ENCODE measurements at regions not wholly inside any gene's neighbourhood (a gene's known extent, or its start where the extent isn't known, plus 50 kb on each side); places are given as distances from the start of the nearest gene placed in this dataset.

GRCh38 chr13:50167224-50167947 is 152.1 kb downstream of the KCNRG start:
- FAIRE-seq (no peak), DNase-seq (ENCODE audit: low read depth) (no peak)
- Mint-ChIP-seq H3K36me3 (ENCODE audit: low read depth, unreplicated experiment) (no peaks in the 10 kb centered on the region), H3K27ac (ENCODE audit: unreplicated experiment) (peak overlapping the region; percentile 43), H3K27me3 (ENCODE audit: low read depth, unreplicated experiment) (no peaks in the 10 kb centered on the region), H3K9me3 (ENCODE audit: unreplicated experiment) (peaks cover 4% of the 10 kb centered on the region), H3K4me1 (ENCODE audit: low read depth, unreplicated experiment) (peaks cover 29% of the 10 kb centered on the region), H3K4me3 (ENCODE audit: unreplicated experiment) (no peak overlapping the region)
- Histone ChIP-seq H3K79me2 (ENCODE audit: insufficient read depth, low read length) (no peaks in the 10 kb centered on the region), H3K27ac (ENCODE audit: low read depth, low read length) (no peak overlapping the region), H3K36me3 (ENCODE audit: insufficient read depth, low read length) (no peaks in the 10 kb centered on the region), H3K9ac (ENCODE audit: low read length) (no peak overlapping the region), H3K9me3 (ENCODE audit: insufficient read depth, low read depth, low read length) (no peaks in the 10 kb centered on the region), H3K27me3 (ENCODE audit: insufficient read depth, low read length) (no peaks in the 10 kb centered on the region), H3K4me2 (ENCODE audit: low read length) (no peak overlapping the region), H3K4me3 (ENCODE audit: insufficient read depth, low read depth, low read length) (no peak overlapping the region), H2AFZ (ENCODE audit: low read depth, low read length) (no peak overlapping the region), H3K4me1 (ENCODE audit: insufficient read depth, low read length) (no peaks in the 10 kb centered on the region), H4K20me1 (ENCODE audit: insufficient read depth, low read length) (no peaks in the 10 kb centered on the region)
- no peak for TF ChIP-seq EZH2 (IDR thresholded peaks at IDR 0.05; ENCODE audit: insufficient read depth, low read length)
- TF ChIP-seq, protein P1, sequence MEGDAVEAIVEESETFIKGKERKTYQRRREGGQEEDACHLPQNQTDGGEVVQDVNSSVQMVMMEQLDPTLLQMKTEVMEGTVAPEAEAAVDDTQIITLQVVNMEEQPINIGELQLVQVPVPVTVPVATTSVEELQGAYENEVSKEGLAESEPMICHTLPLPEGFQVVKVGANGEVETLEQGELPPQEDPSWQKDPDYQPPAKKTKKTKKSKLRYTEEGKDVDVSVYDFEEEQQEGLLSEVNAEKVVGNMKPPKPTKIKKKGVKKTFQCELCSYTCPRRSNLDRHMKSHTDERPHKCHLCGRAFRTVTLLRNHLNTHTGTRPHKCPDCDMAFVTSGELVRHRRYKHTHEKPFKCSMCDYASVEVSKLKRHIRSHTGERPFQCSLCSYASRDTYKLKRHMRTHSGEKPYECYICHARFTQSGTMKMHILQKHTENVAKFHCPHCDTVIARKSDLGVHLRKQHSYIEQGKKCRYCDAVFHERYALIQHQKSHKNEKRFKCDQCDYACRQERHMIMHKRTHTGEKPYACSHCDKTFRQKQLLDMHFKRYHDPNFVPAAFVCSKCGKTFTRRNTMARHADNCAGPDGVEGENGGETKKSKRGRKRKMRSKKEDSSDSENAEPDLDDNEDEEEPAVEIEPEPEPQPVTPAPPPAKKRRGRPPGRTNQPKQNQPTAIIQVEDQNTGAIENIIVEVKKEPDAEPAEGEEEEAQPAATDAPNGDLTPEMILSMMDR (IDR thresholded peaks at IDR 0.05; ENCODE audit: insufficient read depth, low read depth, low read length), result no peak

DNA sequence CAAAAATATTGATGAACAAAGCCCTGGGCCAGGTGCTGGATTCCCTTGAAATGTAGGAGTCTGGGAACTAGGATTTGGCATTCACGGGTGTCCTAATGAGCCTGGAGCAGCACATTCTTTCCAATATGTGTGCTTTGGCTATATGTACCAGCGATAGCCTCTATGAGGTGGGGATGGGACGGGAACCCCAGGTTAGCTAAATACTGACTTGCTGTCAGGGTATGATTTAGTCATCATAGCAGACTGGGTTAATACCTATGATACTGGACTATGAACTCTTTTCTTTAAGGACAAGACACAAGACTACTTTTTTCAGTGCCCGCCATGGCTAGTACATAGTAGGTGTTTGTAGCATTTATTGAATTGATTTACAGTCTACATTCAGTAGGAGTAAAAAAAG is 152.7 kb downstream of the KCNRG start:
- no peaks in the 10 kb centered on the region for H3K36me3 Mint-ChIP-seq (ENCODE audit: low read depth, unreplicated experiment)
- Histone ChIP-seq H3K9me3 (ENCODE audit: insufficient read depth, low read depth, low read length) (no peaks in the 10 kb centered on the region), H3K27ac (ENCODE audit: low read depth, low read length) (no peak overlapping the region), H3K4me3 (ENCODE audit: insufficient read depth, low read depth, low read length) (no peak overlapping the region), H3K9ac (ENCODE audit: low read length) (no peak overlapping the region), H3K79me2 (ENCODE audit: insufficient read depth, low read length) (no peaks in the 10 kb centered on the region), H3K4me2 (ENCODE audit: low read length) (no peak overlapping the region), H3K27me3 (ENCODE audit: insufficient read depth, low read length) (no peaks in the 10 kb centered on the region), H3K36me3 (ENCODE audit: insufficient read depth, low read length) (no peaks in the 10 kb centered on the region), H4K20me1 (ENCODE audit: insufficient read depth, low read length) (no peaks in the 10 kb centered on the region), H3K4me1 (ENCODE audit: insufficient read depth, low read length) (no peaks in the 10 kb centered on the region), H2AFZ (ENCODE audit: low read depth, low read length) (no peak overlapping the region)
- no peaks in the 10 kb centered on the region for H3K27me3 Mint-ChIP-seq (ENCODE audit: low read depth, unreplicated experiment)
- peaks cover 32% of the 10 kb centered on the region for H3K4me1 Mint-ChIP-seq (ENCODE audit: low read depth, unreplicated experiment)
- peak overlapping the region; percentile 77 for H3K27ac Mint-ChIP-seq (ENCODE audit: unreplicated experiment)
- DNase-seq (ENCODE audit: low read depth) (no peak), FAIRE-seq (no peak)
- no peak overlapping the region for H3K4me3 Mint-ChIP-seq (ENCODE audit: unreplicated experiment)
- peaks cover 4% of the 10 kb centered on the region for H3K9me3 Mint-ChIP-seq (ENCODE audit: unreplicated experiment)
- no peak for TF ChIP-seq EZH2 (IDR thresholded peaks at IDR 0.05; ENCODE audit: insufficient read depth, low read length)
- TF ChIP-seq, protein P1 (IDR thresholded peaks at IDR 0.05; ENCODE audit: insufficient read depth, low read depth, low read length), result no peak

DNA sequence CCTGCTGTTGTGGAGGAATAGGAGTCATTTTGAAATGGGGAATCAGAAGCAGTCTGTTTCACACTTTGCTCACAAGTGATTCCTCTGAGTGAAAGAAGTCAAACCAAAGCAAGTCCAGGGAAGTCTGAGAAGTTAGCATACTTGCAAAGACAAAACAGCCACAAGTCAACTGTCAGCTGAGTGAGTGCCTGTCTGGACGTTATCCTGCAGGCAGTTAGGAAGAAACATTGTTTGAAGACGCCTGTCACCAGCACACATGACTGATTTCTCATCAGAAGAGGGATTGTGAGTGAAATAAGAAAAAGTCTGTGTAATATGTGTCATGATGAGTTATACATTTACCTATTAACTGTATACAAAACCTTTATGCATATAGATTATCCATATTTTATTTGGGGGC is 153.5 kb downstream of the KCNRG start:
- Mint-ChIP-seq H3K4me1 (ENCODE audit: low read depth, unreplicated experiment) (peaks cover 32% of the 10 kb centered on the region), H3K36me3 (ENCODE audit: low read depth, unreplicated experiment) (no peaks in the 10 kb centered on the region), H3K4me3 (ENCODE audit: unreplicated experiment) (no peak overlapping the region), H3K27ac (ENCODE audit: unreplicated experiment) (peak overlapping the region; percentile 50), H3K27me3 (ENCODE audit: low read depth, unreplicated experiment) (no peaks in the 10 kb centered on the region), H3K9me3 (ENCODE audit: unreplicated experiment) (peaks cover 2% of the 10 kb centered on the region)
- Histone ChIP-seq H3K9me3 (ENCODE audit: insufficient read depth, low read depth, low read length) (no peaks in the 10 kb centered on the region), H3K27ac (ENCODE audit: low read depth, low read length) (no peak overlapping the region), H3K4me2 (ENCODE audit: low read length) (no peak overlapping the region), H3K36me3 (ENCODE audit: insufficient read depth, low read length) (no peaks in the 10 kb centered on the region), H3K27me3 (ENCODE audit: insufficient read depth, low read length) (no peaks in the 10 kb centered on the region), H3K9ac (ENCODE audit: low read length) (no peak overlapping the region), H3K4me3 (ENCODE audit: insufficient read depth, low read depth, low read length) (no peak overlapping the region), H4K20me1 (ENCODE audit: insufficient read depth, low read length) (no peaks in the 10 kb centered on the region), H3K79me2 (ENCODE audit: insufficient read depth, low read length) (no peaks in the 10 kb centered on the region), H2AFZ (ENCODE audit: low read depth, low read length) (no peak overlapping the region), H3K4me1 (ENCODE audit: insufficient read depth, low read length) (no peaks in the 10 kb centered on the region)
- FAIRE-seq (no peak), DNase-seq (ENCODE audit: low read depth) (no peak)
- TF ChIP-seq EZH2 (IDR thresholded peaks at IDR 0.05; ENCODE audit: insufficient read depth, low read length), result no peak
- TF ChIP-seq, protein P1 (IDR thresholded peaks at IDR 0.05; ENCODE audit: insufficient read depth, low read depth, low read length), result no peak

Data from astrocyte (in vitro differentiated cells and primary cell).